GM12878 (cell line): ENCODE measurements at regions not wholly inside any gene's neighbourhood (a gene's known extent, or its start where the extent isn't known, plus 50 kb on each side); places are given as distances from the start of the nearest gene placed in this dataset.
A peak's percentile ranks its signal among the peaks of the same experiment; 100 is the strongest.

Experiments
- BRCA1 ChIP-seq: IDR thresholded peaks from 2 replicates; pipeline ENCODE4 v1.6.1; 2011; ENCODE audit warnings: low read depth, low read length, improper control_type of control experiment
- EGR1 ChIP-seq, 2 experiments: IDR thresholded peaks; 1 replicate in 1 of 2; 2 replicates in 1 of 2; pipeline ENCODE4 v1.6.1; 2011 to 2012; ENCODE audit warnings: low read depth in 2 of 2, low read length in 2 of 2, borderline replicate concordance in 1 of 2, mild to moderate bottlenecking in 1 of 2, moderate library complexity in 1 of 2
- EP300 ChIP-seq, 2 experiments: fragments of 150-350 bp in 1 of 2; IDR thresholded peaks; 2 replicates each; pipeline ENCODE4 v1.6.1; 2011 to 2012; ENCODE audit warnings: low read depth in 2 of 2, low read length in 2 of 2, borderline replicate concordance in 1 of 2, improper control_type of control experiment in 1 of 2, inconsistent platforms in 1 of 2; ENCODE audit not compliant: control insufficient read depth in 1 of 2
- GATAD2B ChIP-seq: fragments of 450-650 bp; conservative IDR thresholded peaks from 2 replicates; pipeline ENCODE4 v1.6.1; 2017; ENCODE audit warnings: low read depth, mild to moderate bottlenecking, moderate library complexity
- KAT2A ChIP-seq: conservative IDR thresholded peaks from 2 replicates; pipeline ENCODE4 v1.6.1; 2011; ENCODE audit warnings: low read depth, low read length; ENCODE audit not compliant: control insufficient read depth
- KDM1A ChIP-seq: fragments of 200-600 bp; sonication (generic); IDR thresholded peaks from 2 replicates; pipeline ENCODE4 v1.6.1; 2016; ENCODE audit warnings: borderline replicate concordance
- MTA2 ChIP-seq: fragments of 450-650 bp; IDR thresholded peaks from 2 replicates; pipeline ENCODE4 v1.6.1; 2016; ENCODE audit warnings: low read depth, mild to moderate bottlenecking, moderate library complexity
- NR2C1 ChIP-seq: fragments of 450-650 bp; IDR thresholded peaks from 2 replicates; pipeline ENCODE4 v1.6.1; 2017; ENCODE audit warnings: antibody characterized with exemption, mild to moderate bottlenecking, moderate library complexity
- PBX3 ChIP-seq: IDR thresholded peaks from 2 replicates; pipeline ENCODE4 v1.6.1; 2011; ENCODE audit warnings: mild to moderate bottlenecking, low read depth, low read length, moderate library complexity; ENCODE audit not compliant: insufficient replicate concordance
- RAD51 ChIP-seq: fragments of 450-650 bp; IDR thresholded peaks from 2 replicates; pipeline ENCODE4 v1.6.1; 2016; ENCODE audit warnings: moderate library complexity, mild to moderate bottlenecking, inconsistent platforms
- RBBP5 ChIP-seq: fragments of 200-600 bp; sonication (generic); conservative IDR thresholded peaks from 2 replicates; pipeline ENCODE4 v1.6.1; 2016
- REST ChIP-seq: IDR thresholded peaks from 2 replicates; pipeline ENCODE4 v1.6.1; 2012; ENCODE audit warnings: mild to moderate bottlenecking, low read depth, low read length
- RFX5 ChIP-seq: IDR thresholded peaks from 2 replicates; pipeline ENCODE4 v1.6.1; 2011; ENCODE audit warnings: low read depth, low read length, improper control_type of control experiment
- SKIL ChIP-seq: fragments of 450-650 bp; IDR thresholded peaks from 2 replicates; pipeline ENCODE4 v1.6.1; 2017; ENCODE audit warnings: mild to moderate bottlenecking, low read depth, inconsistent platforms; ENCODE audit not compliant: poor library complexity, severe bottlenecking
- TAF1 ChIP-seq: IDR thresholded peaks from 2 replicates; pipeline ENCODE4 v1.6.1; 2011; ENCODE audit warnings: mild to moderate bottlenecking, low read depth, low read length, borderline replicate concordance
- TF ChIP-seq, protein P1 (sequence below): fragments of 450-650 bp; IDR thresholded peaks from 2 replicates; pipeline ENCODE4 v1.6.1; 2017; ENCODE audit warnings: antibody characterized with exemption, mild to moderate bottlenecking, moderate library complexity
- TF ChIP-seq, protein P2 (sequence below): IDR thresholded peaks from 2 replicates; pipeline ENCODE4 v1.6.1; 2011; ENCODE audit warnings: borderline replicate concordance, low read depth, mild to moderate bottlenecking, moderate library complexity, low read length; ENCODE audit not compliant: insufficient read depth, poor library complexity, severe bottlenecking

DNA sequence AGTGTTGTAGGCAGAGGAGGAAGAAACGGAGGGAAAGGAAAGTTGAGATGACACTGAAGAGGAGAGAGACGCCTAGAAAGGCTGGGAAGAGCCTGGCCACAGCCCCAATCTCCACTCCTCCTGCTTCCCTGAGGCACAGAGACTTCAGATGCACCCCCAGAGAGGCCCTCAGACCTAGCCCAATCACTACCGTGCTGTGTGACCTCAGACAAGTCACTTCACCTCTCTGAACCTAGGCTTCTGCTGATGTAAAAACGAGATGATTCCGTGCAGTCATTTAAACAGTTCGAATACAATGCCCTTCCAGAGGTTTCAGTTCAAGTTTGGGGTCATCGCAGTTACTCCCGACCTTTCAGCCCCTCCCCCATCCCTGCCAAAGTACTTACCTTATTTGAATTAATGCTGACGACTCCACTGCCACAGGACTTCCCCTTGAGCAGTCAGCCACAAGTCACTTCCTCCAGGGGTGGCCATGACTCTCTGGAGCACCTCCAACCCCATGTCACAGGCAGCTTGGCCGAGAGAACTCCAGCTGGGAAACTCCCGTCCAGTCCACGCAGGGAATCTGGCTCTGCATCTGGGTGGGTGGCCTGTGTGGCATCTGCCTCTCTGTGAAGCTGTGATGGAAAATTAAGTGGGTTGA lies 105.2 kb upstream of the ID2 start (continued):
- TF ChIP-seq PBX3 (no peak), EGR1 (IDR thresholded peaks at IDR 0.05; ENCODE audit: borderline replicate concordance in 1 of 2, low read depth in 2 of 2, low read length in 2 of 2) (no peak), TAF1 (no peak), KDM1A (no peak), BRCA1 (no peak), EP300 (IDR thresholded peaks at IDR 0.05; ENCODE audit: borderline replicate concordance in 1 of 2, control insufficient read depth in 1 of 2, low read depth in 2 of 2, low read length in 2 of 2) (no peak), RAD51 (no peak), MTA2 (peak; percentile 58), KAT2A (no peak), GATAD2B (0 out of 2 replicates have a peak, but pooled peaks have one; percentile 23), NR2C1 (no peak), RFX5 (no peak), SKIL (peak; percentile 39), RBBP5 (no peak), REST (no peak)
- TF ChIP-seq, protein P1, sequence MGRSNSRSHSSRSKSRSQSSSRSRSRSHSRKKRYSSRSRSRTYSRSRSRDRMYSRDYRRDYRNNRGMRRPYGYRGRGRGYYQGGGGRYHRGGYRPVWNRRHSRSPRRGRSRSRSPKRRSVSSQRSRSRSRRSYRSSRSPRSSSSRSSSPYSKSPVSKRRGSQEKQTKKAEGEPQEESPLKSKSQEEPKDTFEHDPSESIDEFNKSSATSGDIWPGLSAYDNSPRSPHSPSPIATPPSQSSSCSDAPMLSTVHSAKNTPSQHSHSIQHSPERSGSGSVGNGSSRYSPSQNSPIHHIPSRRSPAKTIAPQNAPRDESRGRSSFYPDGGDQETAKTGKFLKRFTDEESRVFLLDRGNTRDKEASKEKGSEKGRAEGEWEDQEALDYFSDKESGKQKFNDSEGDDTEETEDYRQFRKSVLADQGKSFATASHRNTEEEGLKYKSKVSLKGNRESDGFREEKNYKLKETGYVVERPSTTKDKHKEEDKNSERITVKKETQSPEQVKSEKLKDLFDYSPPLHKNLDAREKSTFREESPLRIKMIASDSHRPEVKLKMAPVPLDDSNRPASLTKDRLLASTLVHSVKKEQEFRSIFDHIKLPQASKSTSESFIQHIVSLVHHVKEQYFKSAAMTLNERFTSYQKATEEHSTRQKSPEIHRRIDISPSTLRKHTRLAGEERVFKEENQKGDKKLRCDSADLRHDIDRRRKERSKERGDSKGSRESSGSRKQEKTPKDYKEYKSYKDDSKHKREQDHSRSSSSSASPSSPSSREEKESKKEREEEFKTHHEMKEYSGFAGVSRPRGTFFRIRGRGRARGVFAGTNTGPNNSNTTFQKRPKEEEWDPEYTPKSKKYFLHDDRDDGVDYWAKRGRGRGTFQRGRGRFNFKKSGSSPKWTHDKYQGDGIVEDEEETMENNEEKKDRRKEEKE: no peak
- TF ChIP-seq, protein P2, sequence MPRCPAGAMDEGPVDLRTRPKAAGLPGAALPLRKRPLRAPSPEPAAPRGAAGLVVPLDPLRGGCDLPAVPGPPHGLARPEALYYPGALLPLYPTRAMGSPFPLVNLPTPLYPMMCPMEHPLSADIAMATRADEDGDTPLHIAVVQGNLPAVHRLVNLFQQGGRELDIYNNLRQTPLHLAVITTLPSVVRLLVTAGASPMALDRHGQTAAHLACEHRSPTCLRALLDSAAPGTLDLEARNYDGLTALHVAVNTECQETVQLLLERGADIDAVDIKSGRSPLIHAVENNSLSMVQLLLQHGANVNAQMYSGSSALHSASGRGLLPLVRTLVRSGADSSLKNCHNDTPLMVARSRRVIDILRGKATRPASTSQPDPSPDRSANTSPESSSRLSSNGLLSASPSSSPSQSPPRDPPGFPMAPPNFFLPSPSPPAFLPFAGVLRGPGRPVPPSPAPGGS: no peak
